H9 (cell line): ENCODE measurements at regions not wholly inside any gene's neighbourhood (a gene's known extent, or its start where the extent isn't known, plus 50 kb on each side); places are given as distances from the start of the nearest gene placed in this dataset.

Experiments used
- DNase-seq: peaks from one replicate; pipeline ENCODE4 v3.0.0-alpha.2; 2017
- H2AFZ ChIP-seq: one replicate; pipeline ENCODE4 v1.6.1; 2013; ENCODE audit warnings: mild to moderate bottlenecking, low read length, control low read depth, moderate library complexity
- H2AK5ac ChIP-seq: 2 replicates; pipeline ENCODE4 v1.6.1; 2013; ENCODE audit warnings: low read length, control low read depth, mixed read lengths; ENCODE audit not compliant: insufficient read length
- H2BK120ac ChIP-seq: one replicate; pipeline ENCODE4 v1.6.1; 2013; ENCODE audit warnings: low read depth, mild to moderate bottlenecking, low read length, control low read depth, inconsistent platforms; ENCODE audit not compliant: poor library complexity, severe bottlenecking
- H2BK12ac ChIP-seq: 2 replicates; pipeline ENCODE4 v1.6.1; 2013; ENCODE audit warnings: low read length, control low read depth, mixed read lengths, low read depth; ENCODE audit not compliant: insufficient read length
- H2BK15ac ChIP-seq: 2 replicates; pipeline ENCODE4 v1.6.1; 2013; ENCODE audit warnings: low read depth, low read length, control low read depth
- H2BK20ac ChIP-seq: one replicate; pipeline ENCODE4 v1.6.1; 2013; ENCODE audit warnings: low read depth, mild to moderate bottlenecking, low read length, control low read depth, inconsistent platforms; ENCODE audit not compliant: poor library complexity, severe bottlenecking
- H2BK5ac ChIP-seq: 2 replicates; pipeline ENCODE4 v1.6.1; 2013; ENCODE audit warnings: low read length, control low read depth, mixed read lengths; ENCODE audit not compliant: insufficient read length
- H3K14ac ChIP-seq: 2 replicates; pipeline ENCODE4 v1.6.1; 2013; ENCODE audit warnings: low read length, control low read depth; ENCODE audit not compliant: insufficient read depth
- H3K18ac ChIP-seq: 2 replicates; pipeline ENCODE4 v1.6.1; 2013; ENCODE audit warnings: low read depth, mild to moderate bottlenecking, mixed read lengths, low read length, control low read depth; ENCODE audit not compliant: insufficient read length
- H3K23ac ChIP-seq: 2 replicates; pipeline ENCODE4 v1.6.1; 2013; ENCODE audit warnings: low read length, control low read depth, mixed read lengths, low read depth; ENCODE audit not compliant: insufficient read length
- H3K23me2 ChIP-seq: 2 replicates; pipeline ENCODE4 v1.6.1; 2013; ENCODE audit warnings: low read depth, mild to moderate bottlenecking, mixed read lengths, low read length, control low read depth; ENCODE audit not compliant: insufficient read length, poor library complexity, severe bottlenecking
- H3K27ac ChIP-seq: 2 replicates; pipeline ENCODE4 v1.5.1; 2013; ENCODE audit warnings: low read length, control low read depth, mixed read lengths, low read depth; ENCODE audit not compliant: insufficient read length
- H3K27me3 ChIP-seq: 2 replicates; pipeline ENCODE4 v1.6.1; 2013; ENCODE audit warnings: low read length, control low read depth, inconsistent platforms; ENCODE audit not compliant: insufficient read depth
- H3K4ac ChIP-seq: 2 replicates; pipeline ENCODE4 v1.6.1; 2013; ENCODE audit warnings: low read depth, mild to moderate bottlenecking, control low read depth, inconsistent platforms, low read length, moderate library complexity
- H3K4me1 ChIP-seq: 2 replicates; pipeline ENCODE4 v1.6.1; 2013; ENCODE audit warnings: low read length, control low read depth, inconsistent platforms; ENCODE audit not compliant: insufficient read depth
- H3K4me2 ChIP-seq: 2 replicates; pipeline ENCODE4 v1.6.1; 2013; ENCODE audit warnings: low read length, control low read depth, mixed read lengths; ENCODE audit not compliant: insufficient read length, insufficient read depth
- H3K56ac ChIP-seq: 2 replicates; pipeline ENCODE4 v1.6.1; 2013; ENCODE audit warnings: low read depth, mild to moderate bottlenecking, mixed read lengths, low read length, control low read depth; ENCODE audit not compliant: insufficient read length
- H3K79me1 ChIP-seq: 2 replicates; pipeline ENCODE4 v1.6.1; 2013; ENCODE audit warnings: low read depth, mild to moderate bottlenecking, moderate library complexity, low read length, control low read depth, inconsistent platforms; ENCODE audit not compliant: insufficient read depth, poor library complexity, severe bottlenecking
- H3K79me2 ChIP-seq: 2 replicates; pipeline ENCODE4 v1.6.1; 2013; ENCODE audit warnings: low read length, control low read depth, inconsistent platforms; ENCODE audit not compliant: insufficient read depth
- H3K9ac ChIP-seq: 2 replicates; pipeline ENCODE4 v1.6.1; 2013; ENCODE audit warnings: low read length, control low read depth, mixed read lengths; ENCODE audit not compliant: insufficient read length; ENCODE audit errors: extremely low read depth
- H3K9me3 ChIP-seq: one replicate; pipeline ENCODE4 v1.6.1; 2013; ENCODE audit warnings: low read depth, low read length, inconsistent platforms; ENCODE audit not compliant: control insufficient read depth
- H3T11ph ChIP-seq: one replicate; pipeline ENCODE4 v1.6.1; 2013; ENCODE audit warnings: mild to moderate bottlenecking, low read length, control low read depth, inconsistent platforms
- H4K20me1 ChIP-seq: one replicate; pipeline ENCODE4 v1.6.1; 2013; ENCODE audit not compliant: control insufficient read depth, insufficient read length, insufficient read depth
- H4K5ac ChIP-seq: 2 replicates; pipeline ENCODE4 v1.6.1; 2013; ENCODE audit warnings: low read depth, mild to moderate bottlenecking, mixed read lengths, low read length, control low read depth; ENCODE audit not compliant: insufficient read length
- H4K8ac ChIP-seq: replicated peaks from 2 replicates; pipeline ENCODE4 v1.6.1; 2013; ENCODE audit warnings: low read length, control low read depth, mixed read lengths, low read depth; ENCODE audit not compliant: insufficient read length
- H4K91ac ChIP-seq: 2 replicates; pipeline ENCODE4 v1.6.1; 2013; ENCODE audit warnings: low read depth, mild to moderate bottlenecking, moderate library complexity, mixed read lengths, low read length, control low read depth; ENCODE audit not compliant: insufficient read length
- H3K27ac Mint-ChIP-seq, 3 experiments: 2 replicates in 2 of 3; 3 replicates in 1 of 3; pipeline ENCODE4 v1.8.0; 2020 to 2021; ENCODE audit warnings: mixed read lengths in 3 of 3, mild to moderate bottlenecking in 1 of 3, moderate library complexity in 1 of 3
- H3K27me3 Mint-ChIP-seq: 2 replicates; pipeline ENCODE4 v1.8.0; 2021; ENCODE audit warnings: low read depth, mild to moderate bottlenecking, moderate library complexity, mixed read lengths
- H3K36me3 Mint-ChIP-seq, 3 experiments: 2 replicates in 2 of 3; 3 replicates in 1 of 3; pipeline ENCODE4 v1.8.0; 2020 to 2021; ENCODE audit warnings: low read depth in 3 of 3, mixed read lengths in 3 of 3; ENCODE audit not compliant: insufficient read depth in 1 of 3
- H3K4me1 Mint-ChIP-seq, 2 experiments: 2 replicates each; pipeline ENCODE4 v1.8.0; 2020; ENCODE audit warnings: mixed read lengths in 2 of 2
- H3K4me3 Mint-ChIP-seq, 2 experiments: 2 replicates in 1 of 2; 3 replicates in 1 of 2; pipeline ENCODE4 v1.8.0; 2020 to 2021; ENCODE audit warnings: mild to moderate bottlenecking in 2 of 2, mixed read lengths in 2 of 2, moderate library complexity in 1 of 2
- H3K9me3 Mint-ChIP-seq, 2 experiments: 2 replicates in 1 of 2; 3 replicates in 1 of 2; pipeline ENCODE4 v1.8.0; 2020; ENCODE audit warnings: mild to moderate bottlenecking in 2 of 2, mixed read lengths in 2 of 2, moderate library complexity in 1 of 2
- CTCF ChIP-seq: fragments of 200-600 bp; sonication (generic); conservative IDR thresholded peaks from 3 replicates; pipeline ENCODE4 v1.8.0; 2021; ENCODE audit warnings: antibody characterized with exemption, mild to moderate bottlenecking
- WGBS: extraction: QIAGEN DNeasy Blood & Tissue Kit; methylation state at CpG from one replicate; pipeline ENCODE4 v1.1.7; 2013; ENCODE audit warnings: missing lambda C conversion rate, low lambda C conversion rate, mixed read lengths; ENCODE audit not compliant: insufficient read length; ENCODE audit errors: extremely low coverage; 5-methylcytosine and 5-hydroxymethylcytosine counted together

GRCh38 chr3:177385186-177385585 lies 187.9 kb upstream of the TBL1XR1 start:
- no peak overlapping the region for H4K5ac ChIP-seq
- H3K79me2 ChIP-seq = no peaks in the 10 kb centered on the region
- H3K27me3 Mint-ChIP-seq = no peaks in the 10 kb centered on the region
- H4K8ac ChIP-seq = no peak overlapping the region
- no peak overlapping the region for H3K14ac ChIP-seq
- no peak overlapping the region for H2AK5ac ChIP-seq
- H4K20me1 ChIP-seq = no peaks in the 10 kb centered on the region
- TF ChIP-seq CTCF = no peak
- DNase-seq = no peak
- H2AFZ ChIP-seq = no peak overlapping the region
- no peak overlapping the region for H3K27ac Mint-ChIP-seq
- peaks cover 7 to 11% of the 10 kb centered on the region in 2 experiments for H3K4me1 Mint-ChIP-seq
- H3K18ac ChIP-seq = no peak overlapping the region
- H3K56ac ChIP-seq = no peak overlapping the region
- H3K27ac ChIP-seq = no peak overlapping the region
- H3K27me3 ChIP-seq = no peaks in the 10 kb centered on the region
- no peak overlapping the region for H3K4me3 Mint-ChIP-seq
- no peak overlapping the region for H2BK120ac ChIP-seq
- H2BK15ac ChIP-seq = no peak overlapping the region
- no peaks in the 10 kb centered on the region for H3K79me1 ChIP-seq
- no CpG with 5 or more reads among the region's 2 CpGs for WGBS
- peaks cover 0 to 3% of the 10 kb centered on the region in 2 experiments; a peak in 2 of 5 replicates for H3K9me3 Mint-ChIP-seq
- no peak overlapping the region for H4K91ac ChIP-seq
- H3K9me3 ChIP-seq = no peaks in the 10 kb centered on the region
- H2BK12ac ChIP-seq = no peak overlapping the region
- H2BK20ac ChIP-seq = no peak overlapping the region
- no peak overlapping the region for H3K4me2 ChIP-seq
- H3K23me2 ChIP-seq = no peaks in the 10 kb centered on the region
- no peak overlapping the region for H3K4ac ChIP-seq
- H2BK5ac ChIP-seq = no peak overlapping the region
- no peaks in the 10 kb centered on the region; the same call in 1 of the 2 replicates for H3K4me1 ChIP-seq
- H3K9ac ChIP-seq = no peak overlapping the region
- H3K36me3 Mint-ChIP-seq = peaks cover 0 to 2% (median 0%) of the 10 kb centered on the region in 3 experiments; a peak in 1 of 7 replicates
- H3T11ph ChIP-seq = no peak overlapping the region
- H3K23ac ChIP-seq = no peak overlapping the region
